ENCODE measurements at regions not wholly inside any gene's neighbourhood (a gene's known extent, or its start where the extent isn't known, plus 50 kb on each side); places are given as distances from the start of the nearest gene placed in this dataset.

GRCh38 chr10:44185315-44185666, 199.6 kb downstream of the CXCL12 start:
- Histone ChIP-seq H3K79me2 (ENCODE audit: control insufficient read depth, insufficient read depth, low read length) (no peaks in the 10 kb centered on the region), H3K4me1 (ENCODE audit: control insufficient read depth, extremely low read depth, insufficient read depth, low read length) (no peaks in the 10 kb centered on the region), H3K36me3 (ENCODE audit: control insufficient read depth in 2 of 2, extremely low read depth in 1 of 2, insufficient read depth in 2 of 2, low read length in 2 of 2) (no peaks in the 10 kb centered on the region), H4K20me1 (ENCODE audit: control insufficient read depth, extremely low read depth, insufficient read depth, low read length) (no peaks in the 10 kb centered on the region), H3K27ac (ENCODE audit: control insufficient read depth, insufficient read depth, low read length) (no peak overlapping the region), H2AFZ (ENCODE audit: control insufficient read depth, low read length) (no peak overlapping the region), H3K4me2 (ENCODE audit: control insufficient read depth, extremely low read depth, insufficient read depth, low read depth, low read length) (no peak overlapping the region), H3K4me3 (ENCODE audit: control insufficient read depth in 2 of 3, extremely low read depth in 1 of 3, insufficient read depth in 2 of 3, low read depth in 1 of 3, low read length in 3 of 3) (no peak overlapping the region), H3K9me1 (ENCODE audit: control insufficient read depth, extremely low read depth, insufficient read depth, low read length) (no peaks in the 10 kb centered on the region), H3K9ac (ENCODE audit: control insufficient read depth, extremely low read depth, insufficient read depth, low read length) (no peak overlapping the region), H3K27me3 (ENCODE audit: control insufficient read depth, extremely low read depth, insufficient read depth, low read length) (no peaks in the 10 kb centered on the region), H3K9me3 (ENCODE audit: control insufficient read depth, low read depth, low read length) (no peaks in the 10 kb centered on the region)
- dilution Hi-C loops (cut with MboI; ENCODE audit: extremely low pct_ligation_motif_present, low sequenced_read_pairs), result no loop called here
- no peak for TF ChIP-seq EZH2 (IDR thresholded peaks at IDR 0.05; ENCODE audit: low read length)
- no peak for FAIRE-seq
- no peak for DNase-seq (ENCODE audit: low read depth, low spot score)

DNA sequence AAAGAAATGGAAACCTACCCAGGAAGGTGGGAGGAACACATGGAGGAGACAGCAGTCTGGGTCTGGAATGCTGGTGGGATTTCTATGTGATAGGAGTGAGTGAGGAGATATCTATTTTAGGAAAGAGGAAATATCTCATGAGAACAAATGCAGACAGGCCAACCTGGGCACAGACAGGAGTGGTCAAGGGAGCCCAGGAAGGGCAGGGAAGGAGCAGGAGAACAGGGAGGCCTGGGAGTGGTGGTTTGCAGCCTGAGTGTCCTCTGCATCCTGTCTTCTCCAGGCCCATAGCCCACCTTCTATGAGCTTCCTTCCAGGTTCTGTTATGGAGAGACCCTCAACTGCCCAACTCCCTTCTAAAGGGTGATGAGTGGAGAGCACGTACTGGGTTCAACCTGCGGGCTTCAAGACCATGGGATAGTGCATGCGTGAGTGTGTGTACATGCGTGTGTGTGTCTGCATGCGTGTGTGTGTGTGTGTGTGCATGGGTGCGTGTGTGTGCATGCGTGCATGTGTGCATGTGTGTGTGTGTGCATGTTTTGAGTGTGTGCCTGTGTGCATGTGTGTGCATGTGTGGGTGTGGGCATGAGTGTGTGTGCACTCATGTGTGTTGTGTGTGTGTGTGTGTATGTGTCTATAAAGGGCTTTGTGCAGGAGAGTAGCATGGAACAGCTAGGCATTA, 200.1 kb downstream of the CXCL12 start:
- H2AFZ ChIP-seq (ENCODE audit: control insufficient read depth, low read length), result no peak overlapping the region
- no peak overlapping the region for H3K4me3 ChIP-seq (ENCODE audit: control insufficient read depth in 2 of 3, extremely low read depth in 1 of 3, insufficient read depth in 2 of 3, low read depth in 1 of 3, low read length in 3 of 3)
- FAIRE-seq (no peak), DNase-seq (ENCODE audit: low read depth, low spot score) (no peak)
- no peaks in the 10 kb centered on the region for H4K20me1 ChIP-seq (ENCODE audit: control insufficient read depth, extremely low read depth, insufficient read depth, low read length)
- TF ChIP-seq EZH2 (IDR thresholded peaks at IDR 0.05; ENCODE audit: low read length) (no peak), CTCF (optimal IDR thresholded peaks at IDR 0.05 in 1 of 3, IDR thresholded peaks at IDR 0.05 in 1 of 3, conservative IDR thresholded peaks at IDR 0.05 in 1 of 3; ENCODE audit: extremely low read depth in 1 of 3, insufficient read depth in 2 of 3, low read length in 3 of 3) (no peak)
- no peaks in the 10 kb centered on the region for H3K9me1 ChIP-seq (ENCODE audit: control insufficient read depth, extremely low read depth, insufficient read depth, low read length)
- dilution Hi-C loops (cut with MboI; ENCODE audit: extremely low pct_ligation_motif_present, low sequenced_read_pairs), result no loop called here
- H3K27me3 ChIP-seq (ENCODE audit: control insufficient read depth, extremely low read depth, insufficient read depth, low read length), result no peaks in the 10 kb centered on the region
- H3K4me1 ChIP-seq (ENCODE audit: control insufficient read depth, extremely low read depth, insufficient read depth, low read length), result no peaks in the 10 kb centered on the region
- no peaks in the 10 kb centered on the region for H3K79me2 ChIP-seq (ENCODE audit: control insufficient read depth, insufficient read depth, low read length)
- no peak overlapping the region for H3K9ac ChIP-seq (ENCODE audit: control insufficient read depth, extremely low read depth, insufficient read depth, low read length)
- no peak overlapping the region for H3K27ac ChIP-seq (ENCODE audit: control insufficient read depth, insufficient read depth, low read length)
- no peaks in the 10 kb centered on the region for H3K9me3 ChIP-seq (ENCODE audit: control insufficient read depth, low read depth, low read length)
- no peaks in the 10 kb centered on the region for H3K36me3 ChIP-seq (ENCODE audit: control insufficient read depth in 2 of 2, extremely low read depth in 1 of 2, insufficient read depth in 2 of 2, low read length in 2 of 2)
- no peak overlapping the region for H3K4me2 ChIP-seq (ENCODE audit: control insufficient read depth, extremely low read depth, insufficient read depth, low read depth, low read length)
